ENCODE measurements at regions not wholly inside any gene's neighbourhood (a gene's known extent, or its start where the extent isn't known, plus 50 kb on each side); places are given as distances from the start of the nearest gene placed in this dataset.

DNA sequence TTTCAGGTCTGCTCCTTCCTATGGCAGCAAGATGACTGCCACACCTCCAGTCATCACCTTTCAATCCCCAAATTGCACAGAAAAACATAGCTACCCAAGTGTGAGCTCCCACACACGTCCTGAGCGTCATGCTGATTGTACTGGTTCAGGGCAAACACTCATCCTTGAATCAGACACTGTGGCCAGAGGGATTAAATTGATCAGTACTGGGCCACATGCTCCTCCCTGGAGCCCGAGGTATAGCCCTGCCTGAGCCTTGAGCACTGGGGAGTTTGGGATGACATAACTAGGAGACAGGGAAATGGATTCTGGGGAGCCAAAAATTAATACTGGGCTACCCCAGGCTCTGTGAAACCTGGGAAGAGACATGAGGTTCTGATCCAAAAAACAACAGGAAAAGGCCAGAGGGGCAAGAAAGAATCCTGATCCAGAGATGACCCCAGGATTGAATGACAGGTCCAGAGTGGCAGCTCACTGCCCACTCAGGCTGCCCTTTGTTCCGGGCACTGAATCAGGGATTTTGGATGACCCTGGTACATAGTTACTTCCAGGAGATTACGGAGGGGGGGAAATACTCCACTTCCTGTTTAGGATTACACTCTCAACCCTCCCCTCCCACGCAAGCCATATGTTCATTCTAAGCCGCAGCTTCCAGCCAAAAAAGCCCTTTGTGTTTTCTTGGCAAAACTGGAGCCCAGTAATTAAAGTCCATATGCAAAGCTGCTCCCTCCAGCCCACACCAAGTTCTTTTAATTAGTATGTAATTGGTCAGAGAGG lies 141.6 kb upstream of the SPRY4 start:
- H3K27ac Mint-ChIP-seq (ENCODE audit: unreplicated experiment) = no peak overlapping the region
- no peak overlapping the region for H3K4me3 Mint-ChIP-seq (ENCODE audit: unreplicated experiment)
- DNase-seq (ENCODE audit: low spot score) = no peak
- TF ChIP-seq, protein P1, sequence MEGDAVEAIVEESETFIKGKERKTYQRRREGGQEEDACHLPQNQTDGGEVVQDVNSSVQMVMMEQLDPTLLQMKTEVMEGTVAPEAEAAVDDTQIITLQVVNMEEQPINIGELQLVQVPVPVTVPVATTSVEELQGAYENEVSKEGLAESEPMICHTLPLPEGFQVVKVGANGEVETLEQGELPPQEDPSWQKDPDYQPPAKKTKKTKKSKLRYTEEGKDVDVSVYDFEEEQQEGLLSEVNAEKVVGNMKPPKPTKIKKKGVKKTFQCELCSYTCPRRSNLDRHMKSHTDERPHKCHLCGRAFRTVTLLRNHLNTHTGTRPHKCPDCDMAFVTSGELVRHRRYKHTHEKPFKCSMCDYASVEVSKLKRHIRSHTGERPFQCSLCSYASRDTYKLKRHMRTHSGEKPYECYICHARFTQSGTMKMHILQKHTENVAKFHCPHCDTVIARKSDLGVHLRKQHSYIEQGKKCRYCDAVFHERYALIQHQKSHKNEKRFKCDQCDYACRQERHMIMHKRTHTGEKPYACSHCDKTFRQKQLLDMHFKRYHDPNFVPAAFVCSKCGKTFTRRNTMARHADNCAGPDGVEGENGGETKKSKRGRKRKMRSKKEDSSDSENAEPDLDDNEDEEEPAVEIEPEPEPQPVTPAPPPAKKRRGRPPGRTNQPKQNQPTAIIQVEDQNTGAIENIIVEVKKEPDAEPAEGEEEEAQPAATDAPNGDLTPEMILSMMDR (IDR thresholded peaks at IDR 0.05) = no peak
- no peaks in the 10 kb centered on the region for H3K9me3 Mint-ChIP-seq (ENCODE audit: low read depth)
- no peaks in the 10 kb centered on the region for H3K36me3 Mint-ChIP-seq (ENCODE audit: low read depth)
- H3K4me1 Mint-ChIP-seq (ENCODE audit: low read depth) = peaks cover 5% of the 10 kb centered on the region
- H3K27me3 Mint-ChIP-seq (ENCODE audit: low read depth) = no peaks in the 10 kb centered on the region

DNA sequence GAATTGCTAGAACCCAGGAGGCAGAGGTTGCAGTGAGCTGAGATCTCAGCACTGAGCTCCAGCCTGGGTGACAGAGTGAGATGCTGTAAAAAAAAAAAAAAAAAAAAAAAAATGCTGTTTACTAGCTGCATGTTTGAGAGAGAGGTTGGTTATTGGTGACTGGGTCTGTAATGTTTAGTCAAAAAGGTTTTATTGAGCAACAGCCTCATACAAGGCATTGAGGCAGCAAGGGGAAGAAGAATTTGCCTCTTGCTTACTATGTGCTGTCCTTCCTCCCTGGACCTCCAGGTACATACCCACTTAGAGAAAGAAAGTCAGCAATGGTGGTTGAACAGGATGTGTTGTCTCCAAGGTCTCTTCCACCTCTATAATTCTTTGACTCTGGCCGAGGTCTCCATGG lies 140.7 kb upstream of the SPRY4 start:
- Mint-ChIP-seq H3K36me3 (ENCODE audit: low read depth) (no peaks in the 10 kb centered on the region), H3K27me3 (ENCODE audit: low read depth) (no peaks in the 10 kb centered on the region), H3K9me3 (ENCODE audit: low read depth) (no peaks in the 10 kb centered on the region), H3K27ac (ENCODE audit: unreplicated experiment) (no peak overlapping the region), H3K4me1 (ENCODE audit: low read depth) (peaks cover 5% of the 10 kb centered on the region), H3K4me3 (ENCODE audit: unreplicated experiment) (no peak overlapping the region)
- TF ChIP-seq, protein P1 (IDR thresholded peaks at IDR 0.05) = no peak
- DNase-seq (ENCODE audit: low spot score) = no peak

DNA sequence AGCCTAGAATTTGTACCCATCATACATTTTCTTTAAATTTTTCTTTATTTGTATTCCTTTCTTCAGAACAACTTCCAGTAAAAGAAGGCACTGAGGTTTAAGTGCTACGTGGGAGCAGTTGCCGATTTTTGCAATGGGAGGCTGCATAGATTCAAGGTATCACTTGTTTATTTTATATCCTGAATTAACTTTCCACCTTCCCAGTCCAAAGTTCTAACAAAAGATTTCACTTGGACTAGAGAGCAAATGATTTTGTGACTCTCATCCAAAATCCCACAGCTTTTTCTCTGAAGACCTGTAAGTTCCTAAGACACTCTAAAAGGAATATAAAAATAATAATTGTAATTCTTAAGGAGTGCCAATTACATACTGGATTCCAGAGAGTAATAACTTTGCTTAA lies 139.1 kb upstream of the SPRY4 start:
- peaks cover 1% of the 10 kb centered on the region for H3K27me3 Mint-ChIP-seq (ENCODE audit: low read depth)
- DNase-seq (ENCODE audit: low spot score) = no peak
- H3K36me3 Mint-ChIP-seq (ENCODE audit: low read depth) = no peaks in the 10 kb centered on the region
- H3K27ac Mint-ChIP-seq (ENCODE audit: unreplicated experiment) = no peak overlapping the region
- H3K4me1 Mint-ChIP-seq (ENCODE audit: low read depth) = peaks cover 5% of the 10 kb centered on the region
- no peak overlapping the region for H3K4me3 Mint-ChIP-seq (ENCODE audit: unreplicated experiment)
- TF ChIP-seq, protein P1 (IDR thresholded peaks at IDR 0.05) = no peak
- H3K9me3 Mint-ChIP-seq (ENCODE audit: low read depth) = no peaks in the 10 kb centered on the region

DNA sequence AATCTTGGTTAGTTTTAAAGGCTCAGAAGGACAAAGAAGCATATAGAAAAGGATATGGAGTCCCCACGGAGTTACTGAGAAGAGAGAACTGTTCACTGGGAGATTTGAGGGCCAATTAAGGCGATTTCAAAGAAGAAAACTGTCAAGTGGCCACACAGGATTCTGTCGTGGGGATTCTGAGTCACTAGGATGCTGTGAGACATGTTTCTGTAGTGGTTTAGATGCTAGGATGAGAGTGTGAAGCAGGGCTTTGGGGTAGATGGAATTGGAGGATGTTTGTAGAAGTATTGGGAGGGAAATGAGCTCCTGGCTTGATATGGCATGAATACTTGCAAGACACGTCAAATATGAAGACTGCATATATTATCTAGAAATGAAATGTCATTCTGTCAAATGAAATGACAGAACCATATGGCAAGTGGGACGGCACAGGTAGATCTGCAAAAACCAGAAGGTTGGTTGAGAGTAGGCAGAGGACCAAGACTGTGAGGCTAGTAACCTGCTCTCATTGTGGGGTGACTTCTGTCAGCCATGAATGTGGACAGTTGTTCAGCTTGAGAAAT lies 136.3 kb upstream of the SPRY4 start:
- Mint-ChIP-seq H3K27ac (ENCODE audit: unreplicated experiment) (no peak overlapping the region), H3K9me3 (ENCODE audit: low read depth) (no peaks in the 10 kb centered on the region), H3K36me3 (ENCODE audit: low read depth) (no peaks in the 10 kb centered on the region), H3K4me3 (ENCODE audit: unreplicated experiment) (no peak overlapping the region), H3K4me1 (ENCODE audit: low read depth) (no peaks in the 10 kb centered on the region), H3K27me3 (ENCODE audit: low read depth) (peaks cover 4% of the 10 kb centered on the region)
- TF ChIP-seq, protein P1 (IDR thresholded peaks at IDR 0.05) = no peak
- DNase-seq (ENCODE audit: low spot score) = no peak

DNA sequence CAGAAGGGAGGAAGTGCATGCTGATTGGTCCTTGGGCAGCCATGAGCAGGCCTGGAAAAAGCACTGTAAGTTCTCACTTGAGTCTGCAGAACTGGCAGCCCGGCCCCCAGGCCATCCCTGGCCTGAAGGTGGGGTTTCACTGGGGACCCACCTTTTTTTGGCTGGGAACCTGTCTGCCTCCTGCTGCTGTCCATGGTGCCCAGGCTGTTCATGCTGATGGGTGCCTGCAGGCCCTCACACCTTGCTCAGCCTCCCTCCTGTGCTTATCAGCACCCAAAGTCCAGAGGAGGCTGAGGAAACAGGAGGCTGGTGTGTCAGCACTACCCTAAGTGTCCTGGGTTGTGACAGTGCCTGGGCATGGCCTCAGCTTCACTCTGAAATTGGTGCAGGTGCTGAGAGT lies 134.4 kb upstream of the SPRY4 start:
- H3K4me3 Mint-ChIP-seq (ENCODE audit: unreplicated experiment) = no peak overlapping the region
- peaks cover 4% of the 10 kb centered on the region for H3K27me3 Mint-ChIP-seq (ENCODE audit: low read depth)
- H3K36me3 Mint-ChIP-seq (ENCODE audit: low read depth) = no peaks in the 10 kb centered on the region
- no peaks in the 10 kb centered on the region for H3K4me1 Mint-ChIP-seq (ENCODE audit: low read depth)
- H3K27ac Mint-ChIP-seq (ENCODE audit: unreplicated experiment) = no peak overlapping the region
- no peaks in the 10 kb centered on the region for H3K9me3 Mint-ChIP-seq (ENCODE audit: low read depth)
- DNase-seq (ENCODE audit: low spot score) = no peak
- TF ChIP-seq, protein P1 (IDR thresholded peaks at IDR 0.05) = no peak

Data from chondrocyte (in vitro differentiated cells).